MM.1S (cell line): ENCODE measurements at regions not wholly inside any gene's neighbourhood (a gene's known extent, or its start where the extent isn't known, plus 50 kb on each side); places are given as distances from the start of the nearest gene placed in this dataset.
"Not testable (repeated sequence)": the region's sequence is repeated elsewhere in the genome, so short reads cannot be mapped to it uniquely, and the experiment has no call there.

Source experiments
- DNase-seq: peaks from one replicate; pipeline ENCODE4 v3.0.0-alpha.2; 2015
- H2AFZ ChIP-seq: fragments of 300-600 bp; sonication (generic); 2 replicates; pipeline ENCODE4 v1.6.0; 2016; ENCODE audit warnings: antibody characterized with exemption, low read length
- H3F3A ChIP-seq: fragments of 300-600 bp; sonication (generic); 2 replicates; pipeline ENCODE4 v1.6.1; 2016; ENCODE audit warnings: mild to moderate bottlenecking, antibody characterized with exemption, low read length, moderate library complexity, mixed read lengths; ENCODE audit not compliant: insufficient read depth
- H3K27ac ChIP-seq: fragments of 300-600 bp; sonication (generic); 2 replicates; pipeline ENCODE4 v1.5.1; 2016; ENCODE audit warnings: mild to moderate bottlenecking, low read length
- H3K27me3 ChIP-seq: fragments of 300-600 bp; sonication (generic); replicated peaks from 2 replicates; pipeline ENCODE4 v1.6.0; 2016; ENCODE audit warnings: low read length; ENCODE audit not compliant: insufficient read depth
- H3K36me3 ChIP-seq: fragments of 300-600 bp; sonication (generic); replicated peaks from 2 replicates; pipeline ENCODE4 v1.6.1; 2016; ENCODE audit warnings: mild to moderate bottlenecking, low read length, mixed read lengths; ENCODE audit not compliant: insufficient read depth
- H3K4me1 ChIP-seq: fragments of 300-600 bp; sonication (generic); 2 replicates; pipeline ENCODE4 v1.6.1; 2016; ENCODE audit warnings: low read length, mixed read lengths
- H3K4me2 ChIP-seq: fragments of 300-600 bp; sonication (generic); 2 replicates; pipeline ENCODE4 v1.6.0; 2016; ENCODE audit warnings: low read depth, low read length
- H3K4me3 ChIP-seq: fragments of 300-600 bp; sonication (generic); 2 replicates; pipeline ENCODE4 v1.5.1; 2016; ENCODE audit warnings: low read length, mixed read lengths
- H3K79me2 ChIP-seq: fragments of 300-600 bp; sonication (generic); 2 replicates; pipeline ENCODE4 v1.6.1; 2016; ENCODE audit warnings: mixed run types, low read length, mixed read lengths
- H3K9ac ChIP-seq: fragments of 300-600 bp; sonication (generic); 2 replicates; pipeline ENCODE4 v1.6.1; 2016; ENCODE audit warnings: low read length, mixed read lengths
- H3K9me2 ChIP-seq: fragments of 300-600 bp; sonication (generic); replicated peaks from 2 replicates; pipeline ENCODE4 v1.6.1; 2016; ENCODE audit warnings: mild to moderate bottlenecking, low read length, mixed read lengths; ENCODE audit not compliant: insufficient read depth
- H3K9me3 ChIP-seq: fragments of 300-600 bp; sonication (generic); replicated peaks from 2 replicates; pipeline ENCODE4 v1.6.1; 2016; ENCODE audit warnings: mild to moderate bottlenecking, low read length, mixed read lengths; ENCODE audit not compliant: insufficient read depth
- H4K20me1 ChIP-seq: fragments of 300-600 bp; sonication (generic); 2 replicates; pipeline ENCODE4 v1.6.1; 2016; ENCODE audit warnings: mild to moderate bottlenecking, low read length, moderate library complexity, mixed read lengths; ENCODE audit not compliant: insufficient read depth
- EZH2 ChIP-seq: fragments of 300-600 bp; sonication (generic); optimal IDR thresholded peaks from 2 replicates; pipeline ENCODE3; 2017; ENCODE audit warnings: low read depth, mild to moderate bottlenecking, antibody characterized with exemption, low read length, mixed read lengths
- EZH2phosphoT487 ChIP-seq: fragments of 300-600 bp; sonication (generic); IDR thresholded peaks from 2 replicates; pipeline ENCODE4 v1.6.1; 2018; ENCODE audit warnings: antibody characterized with exemption, low read length
- TF ChIP-seq, protein P1 (sequence below): fragments of 300-600 bp; sonication (generic); IDR thresholded peaks from 2 replicates; pipeline ENCODE4 v1.5.1; 2016; ENCODE audit warnings: antibody characterized with exemption, low read length, mixed read lengths

DNA sequence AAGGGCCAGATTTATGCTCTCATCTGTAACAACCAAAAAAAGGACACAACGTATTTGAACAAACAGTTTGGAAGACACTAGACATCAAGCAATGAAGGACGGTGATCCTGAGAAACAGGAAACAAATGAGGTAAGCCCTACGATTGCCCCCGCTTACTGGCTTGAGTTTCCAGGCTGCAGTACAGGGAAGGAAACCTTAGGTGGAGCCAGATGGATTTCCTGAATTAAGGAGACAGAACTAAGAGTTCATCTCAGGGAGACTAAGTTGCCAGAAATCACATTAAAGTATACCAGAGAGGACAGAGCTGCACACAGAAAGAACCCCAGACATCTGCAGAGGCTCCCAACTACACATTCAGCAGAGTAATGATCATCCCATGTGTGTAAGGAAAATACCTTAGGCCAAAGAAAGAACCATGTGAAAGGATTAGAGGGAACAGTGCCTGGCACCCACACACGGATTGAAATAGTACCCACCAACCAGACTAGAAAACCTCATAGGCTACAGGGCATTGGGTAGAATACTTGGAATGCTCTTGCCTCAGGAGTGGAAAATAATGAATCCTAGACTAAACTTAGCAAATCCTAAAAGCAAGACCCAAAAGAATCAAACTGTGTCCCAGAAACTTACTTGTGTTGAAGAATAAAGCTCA lies 99.3 kb upstream of the NIPBL start:
- Histone ChIP-seq H3K4me3 (no peak overlapping the region), H3K4me2 (no peak overlapping the region), H3K9me3 (no peaks in the 10 kb centered on the region), H3K36me3 (no peaks in the 10 kb centered on the region; the same call in 1 of the 2 replicates), H3K9me2 (no peaks in the 10 kb centered on the region), H3K27ac (no peak overlapping the region), H4K20me1 (no peaks in the 10 kb centered on the region), H3F3A (no peaks in the 10 kb centered on the region), H3K9ac (no peak overlapping the region), H3K79me2 (no peaks in the 10 kb centered on the region), H3K27me3 (no peaks in the 10 kb centered on the region), H3K4me1 (no peaks in the 10 kb centered on the region), H2AFZ (no peak overlapping the region)
- DNase-seq: no peak
- no peak for TF ChIP-seq EZH2

DNA sequence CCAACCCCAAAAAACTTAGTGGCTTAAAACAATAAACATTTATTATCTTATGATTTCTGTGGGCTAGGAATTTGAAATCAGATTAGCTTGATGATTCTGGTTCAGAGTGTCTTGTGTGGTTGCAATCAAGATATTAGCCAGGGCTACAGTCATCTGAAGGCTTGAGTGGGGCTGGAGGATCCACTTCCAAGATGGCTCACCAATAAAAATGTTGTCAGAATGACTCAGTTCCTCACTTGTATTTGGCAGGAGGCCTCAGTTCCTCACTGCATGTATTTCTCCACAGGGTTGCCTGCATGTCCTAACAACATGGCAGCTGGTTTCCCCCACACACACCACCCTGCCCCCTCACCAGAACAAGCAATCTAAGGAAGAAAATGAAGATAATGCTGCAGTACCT lies 98.2 kb upstream of the NIPBL start:
- Histone ChIP-seq H2AFZ (no peak overlapping the region), H3K4me2 (no peak overlapping the region), H3K27ac (no peak overlapping the region), H3K9ac (no peak overlapping the region), H3K36me3 (no peaks in the 10 kb centered on the region; the same call in 1 of the 2 replicates), H3K79me2 (no peaks in the 10 kb centered on the region), H3K9me3 (no peaks in the 10 kb centered on the region), H3K4me1 (no peaks in the 10 kb centered on the region), H3F3A (no peaks in the 10 kb centered on the region), H3K27me3 (no peaks in the 10 kb centered on the region), H4K20me1 (no peaks in the 10 kb centered on the region), H3K9me2 (no peaks in the 10 kb centered on the region), H3K4me3 (no peak overlapping the region)
- TF ChIP-seq EZH2phosphoT487 (no peak), EZH2 (no peak)
- TF ChIP-seq, protein P1, sequence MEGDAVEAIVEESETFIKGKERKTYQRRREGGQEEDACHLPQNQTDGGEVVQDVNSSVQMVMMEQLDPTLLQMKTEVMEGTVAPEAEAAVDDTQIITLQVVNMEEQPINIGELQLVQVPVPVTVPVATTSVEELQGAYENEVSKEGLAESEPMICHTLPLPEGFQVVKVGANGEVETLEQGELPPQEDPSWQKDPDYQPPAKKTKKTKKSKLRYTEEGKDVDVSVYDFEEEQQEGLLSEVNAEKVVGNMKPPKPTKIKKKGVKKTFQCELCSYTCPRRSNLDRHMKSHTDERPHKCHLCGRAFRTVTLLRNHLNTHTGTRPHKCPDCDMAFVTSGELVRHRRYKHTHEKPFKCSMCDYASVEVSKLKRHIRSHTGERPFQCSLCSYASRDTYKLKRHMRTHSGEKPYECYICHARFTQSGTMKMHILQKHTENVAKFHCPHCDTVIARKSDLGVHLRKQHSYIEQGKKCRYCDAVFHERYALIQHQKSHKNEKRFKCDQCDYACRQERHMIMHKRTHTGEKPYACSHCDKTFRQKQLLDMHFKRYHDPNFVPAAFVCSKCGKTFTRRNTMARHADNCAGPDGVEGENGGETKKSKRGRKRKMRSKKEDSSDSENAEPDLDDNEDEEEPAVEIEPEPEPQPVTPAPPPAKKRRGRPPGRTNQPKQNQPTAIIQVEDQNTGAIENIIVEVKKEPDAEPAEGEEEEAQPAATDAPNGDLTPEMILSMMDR: no peak
- DNase-seq: no peak

DNA sequence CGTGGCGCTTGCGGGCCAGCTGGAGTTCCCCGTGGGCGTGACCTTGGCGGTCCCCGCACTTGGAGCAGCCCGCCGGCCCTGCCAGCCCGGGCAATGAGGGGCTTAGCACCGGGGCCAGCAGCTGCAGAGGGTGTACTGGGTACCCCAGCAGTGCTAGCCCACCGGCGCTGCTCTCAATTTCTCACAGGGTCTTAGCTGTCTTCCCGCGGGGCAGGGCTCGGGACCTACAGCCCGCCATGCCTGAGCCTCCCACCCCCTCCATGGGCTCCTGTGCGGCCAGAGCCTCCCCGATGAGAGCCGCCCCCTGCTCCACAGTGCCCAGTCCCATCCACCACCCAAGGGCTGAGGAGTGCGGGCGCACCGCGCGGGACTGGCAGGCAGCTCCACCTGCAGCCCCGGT lies 94.0 kb upstream of the NIPBL start:
- not testable (repeated sequence) for H3K9me2 ChIP-seq, H3F3A ChIP-seq, H3K4me3 ChIP-seq, H4K20me1 ChIP-seq, H3K4me2 ChIP-seq, H2AFZ ChIP-seq, H3K9me3 ChIP-seq, H3K27ac ChIP-seq, H3K27me3 ChIP-seq, H3K9ac ChIP-seq, H3K36me3 ChIP-seq, H3K4me1 ChIP-seq, H3K79me2 ChIP-seq, DNase-seq

DNA sequence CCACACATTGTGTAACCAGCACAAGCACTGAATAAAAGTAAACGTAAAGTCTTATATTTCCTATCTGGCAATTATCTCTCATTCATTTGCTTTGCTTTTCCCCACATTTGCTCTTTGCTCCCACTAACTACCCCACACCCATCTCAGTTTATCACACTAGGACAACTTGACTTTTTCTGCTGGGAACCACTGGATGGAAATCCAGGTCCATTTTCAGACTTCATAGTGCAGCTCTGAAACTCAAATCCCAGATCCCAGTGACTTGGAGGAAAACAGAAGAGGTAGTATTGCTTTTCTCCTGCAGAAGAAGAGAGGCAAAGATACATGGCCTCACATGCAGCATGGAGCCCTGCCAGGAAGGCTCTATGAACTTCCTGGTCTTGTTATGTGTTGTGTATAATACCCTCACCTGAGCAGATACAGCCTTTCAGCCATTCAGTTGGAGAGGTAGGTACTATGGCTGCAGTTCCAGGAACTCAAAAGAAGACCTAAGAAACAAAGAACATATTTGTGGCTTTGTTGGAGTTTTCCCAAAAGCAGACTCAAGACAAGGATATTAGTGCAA lies 90.0 kb upstream of the NIPBL start:
- no peak overlapping the region for H3K4me3 ChIP-seq
- H3K4me2 ChIP-seq: no peak overlapping the region
- no peak for DNase-seq
- no peaks in the 10 kb centered on the region for H3K4me1 ChIP-seq
- no peaks in the 10 kb centered on the region for H3K9me3 ChIP-seq
- no peaks in the 10 kb centered on the region for H3K9me2 ChIP-seq
- H3K36me3 ChIP-seq: no peaks in the 10 kb centered on the region; the same call in 1 of the 2 replicates
- TF ChIP-seq EZH2phosphoT487 (no peak), EZH2 (no peak)
- TF ChIP-seq, protein P1: no peak
- no peaks in the 10 kb centered on the region for H3K27me3 ChIP-seq
- no peak overlapping the region for H2AFZ ChIP-seq
- no peaks in the 10 kb centered on the region for H3K79me2 ChIP-seq
- no peaks in the 10 kb centered on the region for H3F3A ChIP-seq
- H3K9ac ChIP-seq: no peak overlapping the region
- no peaks in the 10 kb centered on the region for H4K20me1 ChIP-seq
- no peak overlapping the region for H3K27ac ChIP-seq
